ENCODE measurements at regions not wholly inside any gene's neighbourhood (a gene's known extent, or its start where the extent isn't known, plus 50 kb on each side); places are given as distances from the start of the nearest gene placed in this dataset.

DNA sequence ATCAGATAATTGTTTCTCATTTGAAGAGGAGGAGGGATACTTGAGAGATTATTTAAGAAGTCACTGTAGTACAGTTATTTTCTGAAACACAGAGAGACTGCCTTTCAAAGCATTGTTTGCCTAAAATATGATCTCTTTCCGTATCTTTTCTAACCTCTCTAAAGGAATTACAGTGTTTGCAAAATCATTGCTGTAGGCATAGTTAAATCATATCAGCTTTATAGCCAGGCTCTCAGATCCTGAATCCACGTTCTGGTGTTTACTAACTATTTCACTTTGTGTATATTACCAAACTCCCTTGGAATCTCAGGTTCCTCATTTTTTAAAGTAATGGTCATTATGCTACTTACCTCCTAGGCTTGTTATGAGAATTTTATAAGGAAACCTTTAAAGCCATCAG lies 1151.6 kb upstream of the CDH9 start:
- Histone ChIP-seq H3K79me2 (ENCODE audit: low read length) (no peaks in the 10 kb centered on the region), H4K20me1 (ENCODE audit: insufficient read depth, low read depth, low read length) (no peaks in the 10 kb centered on the region), H3K27me3 (ENCODE audit: low read length) (no peaks in the 10 kb centered on the region), H3K9me2 (replicated peaks; ENCODE audit: insufficient read depth, low read length) (no peaks in the 10 kb centered on the region), H2AFZ (ENCODE audit: low read length) (peak overlapping the region; percentile 39), H3K27ac (ENCODE audit: low read length) (no peak overlapping the region), H3K9me3 (ENCODE audit: low read length) (no peaks in the 10 kb centered on the region), H3K36me3 (ENCODE audit: insufficient read depth, low read length) (no peaks in the 10 kb centered on the region), H3K4me1 (ENCODE audit: low read length) (no peaks in the 10 kb centered on the region), H3K4me3 (ENCODE audit: low read length) (no peak overlapping the region), H3K9ac (ENCODE audit: low read length) (no peak overlapping the region), H3K4me2 (ENCODE audit: low read depth, low read length, poor library complexity, severe bottlenecking) (no peak overlapping the region)
- DNase-seq = no peak

DNA sequence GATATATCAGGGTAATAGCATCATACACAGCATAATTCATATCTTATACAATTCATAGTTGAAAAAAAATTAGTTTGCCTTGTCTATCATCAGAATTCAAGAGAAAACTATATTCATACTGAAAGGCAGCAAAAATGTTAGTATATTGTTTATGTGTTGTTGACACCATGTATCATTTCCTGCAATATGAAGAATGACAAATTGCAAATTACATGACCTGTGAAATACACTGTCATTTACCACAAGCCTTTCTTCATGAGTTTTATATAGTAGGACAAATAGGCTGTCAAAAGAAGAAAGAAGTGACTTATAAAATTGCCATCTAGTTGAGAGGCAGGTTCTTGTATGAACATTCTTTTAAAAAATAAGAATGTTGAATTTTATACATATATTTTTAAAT lies 1136.3 kb upstream of the CDH9 start:
- H3K27me3 ChIP-seq (ENCODE audit: low read length) = no peaks in the 10 kb centered on the region
- no peak overlapping the region for H3K4me3 ChIP-seq (ENCODE audit: low read length)
- H3K9ac ChIP-seq (ENCODE audit: low read length) = no peak overlapping the region
- no peaks in the 10 kb centered on the region for H3K36me3 ChIP-seq (ENCODE audit: insufficient read depth, low read length)
- no peaks in the 10 kb centered on the region for H4K20me1 ChIP-seq (ENCODE audit: insufficient read depth, low read depth, low read length)
- DNase-seq = no peak
- no peak overlapping the region for H2AFZ ChIP-seq (ENCODE audit: low read length)
- H3K4me2 ChIP-seq (ENCODE audit: low read depth, low read length, poor library complexity, severe bottlenecking) = no peak overlapping the region
- H3K79me2 ChIP-seq (ENCODE audit: low read length) = no peaks in the 10 kb centered on the region
- H3K9me3 ChIP-seq (ENCODE audit: low read length) = no peaks in the 10 kb centered on the region
- no peak overlapping the region for H3K27ac ChIP-seq (ENCODE audit: low read length)
- no peaks in the 10 kb centered on the region for H3K4me1 ChIP-seq (ENCODE audit: low read length)
- no peaks in the 10 kb centered on the region for H3K9me2 ChIP-seq (replicated peaks; ENCODE audit: insufficient read depth, low read length)

DNA sequence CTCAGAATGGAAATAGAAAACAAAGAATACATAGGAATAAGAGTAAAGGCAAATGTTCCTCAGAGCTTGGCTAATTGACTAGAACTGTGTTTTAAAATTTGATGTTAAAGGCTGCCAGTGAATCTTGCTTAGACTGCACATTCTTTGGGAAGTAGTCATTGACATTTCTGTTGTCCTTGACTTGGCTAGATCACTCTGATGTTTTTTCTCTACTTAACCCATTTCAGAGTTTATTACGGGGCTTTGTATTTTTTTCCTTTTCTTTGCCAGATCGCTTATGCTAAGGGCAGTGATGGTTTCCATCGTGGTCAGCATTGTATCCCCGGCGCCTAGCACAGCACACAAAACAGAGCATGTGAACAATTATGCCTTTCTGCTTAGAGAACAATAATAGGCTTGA lies 1126.7 kb upstream of the CDH9 start:
- no peak overlapping the region for H3K4me2 ChIP-seq (ENCODE audit: low read depth, low read length, poor library complexity, severe bottlenecking)
- H3K4me3 ChIP-seq (ENCODE audit: low read length) = no peak overlapping the region
- no peaks in the 10 kb centered on the region for H3K9me2 ChIP-seq (replicated peaks; ENCODE audit: insufficient read depth, low read length)
- H4K20me1 ChIP-seq (ENCODE audit: insufficient read depth, low read depth, low read length) = no peaks in the 10 kb centered on the region
- H3K9ac ChIP-seq (ENCODE audit: low read length) = no peak overlapping the region
- no peak for DNase-seq
- no peak overlapping the region for H3K27ac ChIP-seq (ENCODE audit: low read length)
- H3K36me3 ChIP-seq (ENCODE audit: insufficient read depth, low read length) = no peaks in the 10 kb centered on the region
- no peaks in the 10 kb centered on the region for H3K27me3 ChIP-seq (ENCODE audit: low read length)
- no peaks in the 10 kb centered on the region for H3K79me2 ChIP-seq (ENCODE audit: low read length)
- no peaks in the 10 kb centered on the region for H3K4me1 ChIP-seq (ENCODE audit: low read length)
- no peak overlapping the region for H2AFZ ChIP-seq (ENCODE audit: low read length)
- no peaks in the 10 kb centered on the region; the same call in 1 of the 2 replicates for H3K9me3 ChIP-seq (ENCODE audit: low read length)

DNA sequence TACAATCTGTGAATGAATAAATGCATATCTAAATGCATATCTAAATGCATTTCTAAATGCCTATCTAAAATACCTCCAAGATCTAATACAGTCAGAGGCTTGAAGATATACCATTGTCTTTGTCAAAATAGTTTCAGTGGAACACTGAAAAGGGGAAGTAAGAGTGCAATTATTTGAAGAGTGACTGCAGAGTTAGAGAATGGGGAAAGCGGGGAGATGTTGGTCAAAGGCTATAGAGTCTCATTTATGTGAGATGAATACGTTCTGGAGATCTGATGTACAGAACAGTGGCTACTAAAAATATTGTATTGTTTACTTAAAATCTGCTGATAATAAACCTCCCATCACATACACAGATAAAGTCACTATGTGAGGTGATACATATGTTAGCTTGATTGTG lies 1126.2 kb upstream of the CDH9 start:
- DNase-seq = no peak
- Histone ChIP-seq H3K36me3 (ENCODE audit: insufficient read depth, low read length) (no peaks in the 10 kb centered on the region), H3K27me3 (ENCODE audit: low read length) (no peaks in the 10 kb centered on the region), H2AFZ (ENCODE audit: low read length) (no peak overlapping the region), H3K27ac (ENCODE audit: low read length) (no peak overlapping the region), H3K4me3 (ENCODE audit: low read length) (no peak overlapping the region), H3K9me3 (ENCODE audit: low read length) (no peaks in the 10 kb centered on the region; the same call in 1 of the 2 replicates), H4K20me1 (ENCODE audit: insufficient read depth, low read depth, low read length) (no peaks in the 10 kb centered on the region), H3K4me1 (ENCODE audit: low read length) (no peaks in the 10 kb centered on the region), H3K79me2 (ENCODE audit: low read length) (no peaks in the 10 kb centered on the region), H3K9me2 (replicated peaks; ENCODE audit: insufficient read depth, low read length) (no peaks in the 10 kb centered on the region), H3K9ac (ENCODE audit: low read length) (no peak overlapping the region), H3K4me2 (ENCODE audit: low read depth, low read length, poor library complexity, severe bottlenecking) (no peak overlapping the region)

DNA sequence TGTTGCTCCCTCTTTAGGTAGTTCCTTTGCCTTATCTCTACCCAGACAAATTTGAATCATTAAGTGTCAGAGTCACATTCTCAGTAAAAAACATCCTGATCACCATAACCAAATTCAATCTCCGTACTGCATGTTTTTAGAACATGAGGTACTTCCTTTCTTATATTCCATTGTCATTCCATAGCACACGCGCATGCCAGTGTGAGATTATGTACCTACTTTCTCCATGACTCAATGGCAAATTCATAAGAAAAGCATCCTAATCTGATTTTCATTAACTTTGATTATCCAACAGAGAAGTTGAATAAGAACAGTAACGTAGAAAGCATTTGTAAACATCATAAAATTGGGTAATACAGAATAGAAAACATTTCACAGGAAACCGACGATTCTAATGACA lies 1118.6 kb upstream of the CDH9 start:
- H3K9ac ChIP-seq (ENCODE audit: low read length) = no peak overlapping the region
- H3K27me3 ChIP-seq (ENCODE audit: low read length) = no peaks in the 10 kb centered on the region
- H3K4me1 ChIP-seq (ENCODE audit: low read length) = no peaks in the 10 kb centered on the region
- H3K4me3 ChIP-seq (ENCODE audit: low read length) = no peak overlapping the region
- no peak overlapping the region for H3K27ac ChIP-seq (ENCODE audit: low read length)
- no peaks in the 10 kb centered on the region for H3K9me3 ChIP-seq (ENCODE audit: low read length)
- no peaks in the 10 kb centered on the region for H3K36me3 ChIP-seq (ENCODE audit: insufficient read depth, low read length)
- no peaks in the 10 kb centered on the region for H3K79me2 ChIP-seq (ENCODE audit: low read length)
- no peaks in the 10 kb centered on the region for H4K20me1 ChIP-seq (ENCODE audit: insufficient read depth, low read depth, low read length)
- DNase-seq = no peak
- no peak overlapping the region; the same call in 1 of the 2 replicates for H2AFZ ChIP-seq (ENCODE audit: low read length)
- no peaks in the 10 kb centered on the region for H3K9me2 ChIP-seq (replicated peaks; ENCODE audit: insufficient read depth, low read length)
- no peak overlapping the region for H3K4me2 ChIP-seq (ENCODE audit: low read depth, low read length, poor library complexity, severe bottlenecking)

DNA sequence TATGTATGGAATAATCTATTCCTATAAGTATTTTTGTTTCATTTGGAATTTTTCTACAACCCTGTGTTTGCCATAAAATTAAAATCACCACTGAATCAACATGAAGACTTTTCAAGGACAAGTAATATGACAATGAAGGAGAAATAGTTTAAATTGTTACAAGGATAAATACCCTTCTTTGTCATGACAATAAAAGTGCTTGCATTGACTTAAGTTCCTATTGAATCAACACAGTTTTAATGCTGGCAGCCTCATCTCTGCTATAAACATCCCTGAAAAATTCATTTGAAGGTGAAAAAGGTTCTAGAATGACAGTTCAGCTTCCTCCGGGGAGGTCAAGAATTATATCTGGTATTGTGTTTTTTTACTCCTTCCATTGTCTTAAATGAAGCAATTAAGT lies 1105.1 kb upstream of the CDH9 start:
- Histone ChIP-seq H3K9me3 (ENCODE audit: low read length) (no peaks in the 10 kb centered on the region), H3K4me1 (ENCODE audit: low read length) (no peaks in the 10 kb centered on the region), H3K4me3 (ENCODE audit: low read length) (no peak overlapping the region), H4K20me1 (ENCODE audit: insufficient read depth, low read depth, low read length) (no peaks in the 10 kb centered on the region), H3K4me2 (ENCODE audit: low read depth, low read length, poor library complexity, severe bottlenecking) (no peak overlapping the region), H3K79me2 (ENCODE audit: low read length) (no peaks in the 10 kb centered on the region), H3K9ac (ENCODE audit: low read length) (no peak overlapping the region), H3K36me3 (ENCODE audit: insufficient read depth, low read length) (no peaks in the 10 kb centered on the region), H3K9me2 (replicated peaks; ENCODE audit: insufficient read depth, low read length) (no peaks in the 10 kb centered on the region), H3K27me3 (ENCODE audit: low read length) (no peaks in the 10 kb centered on the region), H2AFZ (ENCODE audit: low read length) (no peak overlapping the region), H3K27ac (ENCODE audit: low read length) (no peak overlapping the region)
- no peak for DNase-seq

DNA sequence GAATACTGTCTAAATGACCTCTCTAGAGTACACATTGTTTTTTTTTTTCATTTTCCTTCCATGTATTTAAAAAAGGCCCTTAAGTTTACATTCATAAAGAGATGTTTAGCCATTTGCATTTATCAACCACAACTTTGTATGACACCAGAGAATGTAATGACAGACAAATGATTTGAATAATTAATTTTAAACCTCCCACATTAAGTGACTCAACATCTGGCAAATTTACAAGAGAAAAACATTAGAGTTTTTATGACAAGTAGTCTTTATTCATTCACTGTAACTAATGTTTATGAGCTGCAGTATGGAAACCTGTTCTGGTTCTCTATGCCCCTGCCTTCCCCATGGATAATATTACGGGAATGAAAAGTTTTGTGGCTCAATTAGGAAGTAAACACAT lies 1093.8 kb upstream of the CDH9 start:
- Histone ChIP-seq H4K20me1 (ENCODE audit: insufficient read depth, low read depth, low read length) (no peaks in the 10 kb centered on the region), H3K4me2 (ENCODE audit: low read depth, low read length, poor library complexity, severe bottlenecking) (no peak overlapping the region), H3K27me3 (ENCODE audit: low read length) (no peaks in the 10 kb centered on the region), H3K9me2 (replicated peaks; ENCODE audit: insufficient read depth, low read length) (no peaks in the 10 kb centered on the region), H3K9me3 (ENCODE audit: low read length) (no peaks in the 10 kb centered on the region; the same call in 1 of the 2 replicates), H3K4me3 (ENCODE audit: low read length) (no peak overlapping the region), H3K36me3 (ENCODE audit: insufficient read depth, low read length) (no peaks in the 10 kb centered on the region), H2AFZ (ENCODE audit: low read length) (no peak overlapping the region), H3K79me2 (ENCODE audit: low read length) (no peaks in the 10 kb centered on the region), H3K9ac (ENCODE audit: low read length) (no peak overlapping the region), H3K4me1 (ENCODE audit: low read length) (no peaks in the 10 kb centered on the region), H3K27ac (ENCODE audit: low read length) (no peak overlapping the region)
- no peak for DNase-seq

DNA sequence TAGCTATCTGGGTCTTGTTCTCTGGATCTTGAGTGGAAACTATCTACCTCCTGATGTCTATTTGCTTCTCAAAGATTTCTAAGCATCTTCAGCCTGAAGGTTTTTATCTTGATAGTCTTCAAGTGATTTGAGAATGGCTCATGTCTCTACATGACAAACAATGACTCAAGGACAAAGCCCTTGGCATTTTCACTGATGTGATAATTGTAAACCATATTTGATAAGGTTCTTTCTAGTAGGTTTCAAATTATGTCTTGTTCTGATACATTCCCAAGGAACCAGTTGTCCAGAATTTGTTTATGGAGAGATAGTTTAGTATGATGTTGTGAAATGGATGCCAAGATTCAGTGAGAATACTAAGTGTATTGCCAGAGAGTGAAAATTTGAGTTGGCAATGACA lies 1079.3 kb upstream of the CDH9 start:
- Histone ChIP-seq H3K27me3 (ENCODE audit: low read length) (no peaks in the 10 kb centered on the region), H2AFZ (ENCODE audit: low read length) (no peak overlapping the region), H3K9me2 (replicated peaks; ENCODE audit: insufficient read depth, low read length) (no peaks in the 10 kb centered on the region), H3K4me1 (ENCODE audit: low read length) (no peaks in the 10 kb centered on the region), H3K4me3 (ENCODE audit: low read length) (no peak overlapping the region), H3K27ac (ENCODE audit: low read length) (no peak overlapping the region), H3K36me3 (ENCODE audit: insufficient read depth, low read length) (no peaks in the 10 kb centered on the region), H3K79me2 (ENCODE audit: low read length) (no peaks in the 10 kb centered on the region), H3K9ac (ENCODE audit: low read length) (no peak overlapping the region), H4K20me1 (ENCODE audit: insufficient read depth, low read depth, low read length) (no peaks in the 10 kb centered on the region), H3K4me2 (ENCODE audit: low read depth, low read length, poor library complexity, severe bottlenecking) (no peak overlapping the region), H3K9me3 (ENCODE audit: low read length) (no peaks in the 10 kb centered on the region)
- no peak for DNase-seq

DNA sequence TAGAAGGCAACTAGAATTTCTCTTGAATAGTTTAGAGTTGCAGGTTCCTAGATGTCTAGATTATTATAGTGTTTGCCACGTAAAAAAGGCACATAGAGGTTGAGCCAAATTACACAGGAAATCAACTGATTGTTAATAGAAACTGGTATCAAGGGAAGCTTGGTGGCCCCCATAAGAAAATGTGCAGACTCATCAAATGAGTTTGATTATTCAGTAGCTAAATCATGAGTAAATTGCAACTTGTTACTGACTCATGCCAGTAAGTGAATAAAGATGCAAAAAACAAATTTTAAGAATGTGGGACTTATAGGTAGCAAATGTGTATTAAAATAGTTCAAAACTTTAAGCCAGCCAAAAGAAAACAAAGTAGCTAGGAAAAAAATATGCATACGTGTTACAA lies 1078.9 kb upstream of the CDH9 start:
- no peak overlapping the region for H3K9ac ChIP-seq (ENCODE audit: low read length)
- H3K4me3 ChIP-seq (ENCODE audit: low read length) = no peak overlapping the region
- no peak overlapping the region for H3K27ac ChIP-seq (ENCODE audit: low read length)
- no peak overlapping the region for H3K4me2 ChIP-seq (ENCODE audit: low read depth, low read length, poor library complexity, severe bottlenecking)
- no peaks in the 10 kb centered on the region for H3K9me2 ChIP-seq (replicated peaks; ENCODE audit: insufficient read depth, low read length)
- no peak for DNase-seq
- no peaks in the 10 kb centered on the region for H3K79me2 ChIP-seq (ENCODE audit: low read length)
- no peaks in the 10 kb centered on the region for H3K9me3 ChIP-seq (ENCODE audit: low read length)
- no peaks in the 10 kb centered on the region for H4K20me1 ChIP-seq (ENCODE audit: insufficient read depth, low read depth, low read length)
- H3K36me3 ChIP-seq (ENCODE audit: insufficient read depth, low read length) = no peaks in the 10 kb centered on the region
- no peak overlapping the region for H2AFZ ChIP-seq (ENCODE audit: low read length)
- H3K4me1 ChIP-seq (ENCODE audit: low read length) = no peaks in the 10 kb centered on the region
- H3K27me3 ChIP-seq (ENCODE audit: low read length) = no peaks in the 10 kb centered on the region

All from Karpas-422 (cell line).